ENCODE measurements at regions not wholly inside any gene's neighbourhood (a gene's known extent, or its start where the extent isn't known, plus 50 kb on each side); places are given as distances from the start of the nearest gene placed in this dataset.

- DNase-seq, result no peak
- Histone ChIP-seq H3K27ac (no peak overlapping the region), H3K4me3 (no peak overlapping the region), H3K9me3 (no peaks in the 10 kb centered on the region), H3K27me3 (no peaks in the 10 kb centered on the region), H3K4me1 (no peaks in the 10 kb centered on the region), H3K36me3 (no peaks in the 10 kb centered on the region)
- no peak for ATAC-seq
- TF ChIP-seq POLR2A (IDR thresholded peaks at IDR 0.05) (no peak), CTCF (IDR thresholded peaks at IDR 0.05) (no peak)
- intact Hi-C loops (cut with DNase I), result no loop called here
- 47 to 67% (median 59%) methylated on average over 2 of the region's 2 CpGs for WGBS, 4 donors
These were observed 543.6 kb upstream of the DAB2 start for GRCh38 chr5:39968381-39968780.

- DNase-seq, result no peak
- H3K4me1 ChIP-seq, result no peaks in the 10 kb centered on the region
- no peak overlapping the region for H3K27ac ChIP-seq
- no peaks in the 10 kb centered on the region for H3K27me3 ChIP-seq
- TF ChIP-seq POLR2A (IDR thresholded peaks at IDR 0.05) (no peak), CTCF (IDR thresholded peaks at IDR 0.05) (no peak)
- H3K9me3 ChIP-seq, result peaks cover 0 to 12% (median 0%) of the 10 kb centered on the region in 12 donors
- ATAC-seq, result no peak
- no peaks in the 10 kb centered on the region for H3K36me3 ChIP-seq
- H3K4me3 ChIP-seq, result no peak overlapping the region
- intact Hi-C loops (cut with DNase I), result no loop called here
- WGBS, 4 donors, result 79 to 87% (median 83%) methylated on average over 2 of the region's 2 CpGs
These were observed 530.4 kb upstream of the DAB2 start for GRCh38 chr5:39955156-39955555.

GRCh38 chr5:39951070-39951469 lies 526.3 kb upstream of the DAB2 start:
- TF ChIP-seq POLR2A (IDR thresholded peaks at IDR 0.05) (no peak), CTCF (IDR thresholded peaks at IDR 0.05) (no peak)
- 84 to 96% (median 91%) methylated on average over 3 of the region's 3 CpGs for WGBS, 4 donors
- intact Hi-C loops (cut with DNase I), result loop anchor here in 2 of 10 donors (5.0 kb wide), 2 partner anchors 736 to 786 kb away; no protein-coding TSS in a partner anchor

GRCh38 chr5:39948867-39949468 lies 524.2 kb upstream of the DAB2 start:
- peaks cover 0 to 12% (median 0%) of the 10 kb centered on the region in 12 donors for H3K9me3 ChIP-seq
- TF ChIP-seq CTCF (IDR thresholded peaks at IDR 0.05) (peak; percentile 43 to 83 (median 71)), POLR2A (IDR thresholded peaks at IDR 0.05) (no peak)
- intact Hi-C loops (cut with DNase I), result loop anchor here (1.0 to 10.0 kb wide), 11 partner anchors 738 to 936 kb away; no protein-coding TSS in a partner anchor

More at GRCh38 chr5:39951070-39951469, 526.3 kb upstream of the DAB2 start:
- no peak for ATAC-seq
- DNase-seq, result no peak
- Histone ChIP-seq H3K27me3 (no peaks in the 10 kb centered on the region), H3K9me3 (peaks cover 0 to 12% (median 0%) of the 10 kb centered on the region in 12 donors), H3K36me3 (no peaks in the 10 kb centered on the region), H3K4me3 (no peak overlapping the region), H3K27ac (no peak overlapping the region), H3K4me1 (peaks cover 0 to 10% (median 0%) of the 10 kb centered on the region in 12 donors)

More at GRCh38 chr5:39948867-39949468, 524.2 kb upstream of the DAB2 start:
- DNase-seq (peak in 4 of 5 donors; percentile 31 to 54 (median 46)), ATAC-seq (peak in 3 of 4 donors; percentile 45 to 78 (median 73))
- Histone ChIP-seq H3K4me1 (peaks cover 0 to 10% (median 0%) of the 10 kb centered on the region in 12 donors), H3K4me3 (no peak overlapping the region), H3K36me3 (no peaks in the 10 kb centered on the region), H3K27ac (no peak overlapping the region), H3K27me3 (no peaks in the 10 kb centered on the region)
- 45 to 51% (median 47%) methylated on average over 2 of the region's 2 CpGs for WGBS, 4 donors

Measured in heart left ventricle (tissue), 16 donors.